SK-N-SH (cell line): ENCODE measurements at regions not wholly inside any gene's neighbourhood (a gene's known extent, or its start where the extent isn't known, plus 50 kb on each side); places are given as distances from the start of the nearest gene placed in this dataset.
"Not testable (repeated sequence)": the region's sequence is repeated elsewhere in the genome, so short reads cannot be mapped to it uniquely, and the experiment has no call there.

Experiments
- CTCF ChIA-PET: fragments of 300-600, 350-600 bp; formaldehyde crosslinking; extraction: SDS; loops from one replicate; lab custom pipeline; 2021; lab: Yijun Ruan, JAX
- POLR2A ChIA-PET: fragments of 350-600 bp; sonication (Branson Sonifier 250); formaldehyde crosslinking; extraction: SDS; loops from one replicate; lab custom pipeline; 2020; ENCODE audit warnings: antibody characterized with exemption, inconsistent platforms; lab: Yijun Ruan, JAX
- DNase-seq: peaks from one replicate; pipeline ENCODE4 v3.0.0; 2012
- H2AFZ ChIP-seq: fragments of 200-600 bp; sonication (generic); 2 replicates; pipeline ENCODE4 v1.8.1; 2016; ENCODE audit warnings: antibody characterized with exemption, mild to moderate bottlenecking, low read depth
- H3F3A ChIP-seq: fragments of 200-600 bp; sonication (generic); replicated peaks from 2 replicates; pipeline ENCODE3; 2016; ENCODE audit warnings: antibody characterized with exemption, mild to moderate bottlenecking; ENCODE audit not compliant: insufficient read depth
- H3K27ac ChIP-seq, 2 experiments: fragments of 200-500 bp in 1 of 2; fragments of 200-600 bp in 1 of 2; sonication (Bioruptor generic) in 1 of 2; sonication (generic), shearing (Covaris generic) in 1 of 2; 2 replicates each; pipeline versions ENCODE4 v1.5.1 to v1.6.1; 2014 to 2016; ENCODE audit warnings: low read depth in 2 of 2, inconsistent platforms in 1 of 2, low read length in 1 of 2, mild to moderate bottlenecking in 1 of 2, mixed read lengths in 1 of 2
- H3K27me3 ChIP-seq: fragments of 200-600 bp; sonication (generic), shearing (Covaris generic); 2 replicates; pipeline ENCODE4 v1.6.1; 2016; ENCODE audit warnings: mixed run types; ENCODE audit not compliant: insufficient read depth
- H3K36me3 ChIP-seq, 2 experiments: fragments of 200-500 bp in 1 of 2; fragments of 200-600 bp in 1 of 2; sonication (Bioruptor generic) in 1 of 2; sonication (generic) in 1 of 2; replicated peaks in 1 of 2; 2 replicates each; pipeline versions ENCODE3 to v1.5.1; 2014 to 2016; ENCODE audit warnings: low read length in 1 of 2, mild to moderate bottlenecking in 1 of 2; ENCODE audit not compliant: insufficient read depth in 2 of 2, control insufficient read depth in 1 of 2
- H3K4me1 ChIP-seq, 2 experiments: fragments of 200-500 bp in 1 of 2; fragments of 200-600 bp in 1 of 2; sonication (Bioruptor generic) in 1 of 2; sonication (generic), shearing (Covaris generic) in 1 of 2; 2 replicates each; pipeline versions ENCODE4 v1.5.1 to v1.6.1; 2014 to 2016; ENCODE audit warnings: low read depth in 1 of 2, low read length in 1 of 2, mixed run types in 1 of 2; ENCODE audit not compliant: insufficient read depth in 2 of 2, control insufficient read depth in 1 of 2
- H3K4me2 ChIP-seq: fragments of 200-600 bp; sonication (generic), shearing (Covaris generic); 2 replicates; pipeline ENCODE4 v1.6.1; 2017; ENCODE audit warnings: mixed run types
- H3K4me3 ChIP-seq, 2 experiments: fragments of 200-500 bp in 1 of 2; fragments of 200-600 bp in 1 of 2; sonication (Bioruptor generic) in 1 of 2; sonication (generic), shearing (Covaris generic) in 1 of 2; 2 replicates each; pipeline versions ENCODE4 v1.5.1 to v1.8.1; 2014 to 2016; ENCODE audit warnings: low read depth in 2 of 2, inconsistent platforms in 1 of 2, low read length in 1 of 2, mild to moderate bottlenecking in 1 of 2, mixed read lengths in 1 of 2, moderate library complexity in 1 of 2
- H3K79me2 ChIP-seq: fragments of 200-600 bp; sonication (generic); 2 replicates; pipeline ENCODE4 v1.8.1; 2017; ENCODE audit warnings: mild to moderate bottlenecking; ENCODE audit not compliant: insufficient read depth
- H3K9ac ChIP-seq: fragments of 200-600 bp; sonication (generic); 2 replicates; pipeline ENCODE4 v1.6.1; 2017; ENCODE audit warnings: mixed run types
- H3K9me2 ChIP-seq: fragments of 200-600 bp; sonication (generic); 2 replicates; pipeline ENCODE4 v1.6.1; 2017; ENCODE audit warnings: mixed run types
- H3K9me3 ChIP-seq: fragments of 200-600 bp; sonication (generic); 2 replicates; pipeline ENCODE4 v1.6.1; 2017; ENCODE audit warnings: mixed run types, mild to moderate bottlenecking, moderate library complexity
- H4K20me1 ChIP-seq: fragments of 200-600 bp; sonication (generic); 2 replicates; pipeline ENCODE4 v1.6.1; 2017; ENCODE audit warnings: mild to moderate bottlenecking, mixed run types; ENCODE audit not compliant: insufficient read depth
- CTCF ChIP-seq: fragments of 200-600 bp; sonication (generic); IDR thresholded peaks from 2 replicates; pipeline ENCODE4 v1.6.1; 2017; ENCODE audit warnings: antibody characterized with exemption, mild to moderate bottlenecking, moderate library complexity
- ELF1 ChIP-seq: IDR thresholded peaks from 2 replicates; pipeline ENCODE4 v1.4.0; 2012
- FOSL2 ChIP-seq: IDR thresholded peaks from 2 replicates; pipeline ENCODE4 v1.4.0; 2012; ENCODE audit warnings: low read depth, mild to moderate bottlenecking, moderate library complexity, borderline replicate concordance
- MAX ChIP-seq: IDR thresholded peaks from 2 replicates; pipeline ENCODE4 v1.4.0; 2012; ENCODE audit warnings: low read depth
- MEF2A ChIP-seq: IDR thresholded peaks from 2 replicates; pipeline ENCODE4 v1.4.0; 2012; ENCODE audit warnings: low read depth, borderline replicate concordance
- RCOR1 ChIP-seq: fragments of 150-350 bp; IDR thresholded peaks from 2 replicates; pipeline ENCODE4 v1.6.1; 2017; ENCODE audit warnings: antibody characterized with exemption, low read length
- RXRA ChIP-seq: IDR thresholded peaks from 2 replicates; pipeline ENCODE4 v1.4.0; 2012; ENCODE audit warnings: low read depth, mild to moderate bottlenecking, borderline replicate concordance
- SIN3A ChIP-seq: IDR thresholded peaks from 2 replicates; pipeline ENCODE4 v1.6.1; 2012; ENCODE audit warnings: low read depth, mild to moderate bottlenecking, low read length, moderate library complexity, borderline replicate concordance
- SMC3 ChIP-seq: IDR thresholded peaks from 2 replicates; pipeline ENCODE4 v1.6.1; 2012; ENCODE audit warnings: low read depth, low read length, improper control_type of control experiment
- TCF12 ChIP-seq: IDR thresholded peaks from 2 replicates; pipeline ENCODE4 v1.4.0; 2012
- USF2 ChIP-seq: fragments of 150-350 bp; IDR thresholded peaks from 2 replicates; pipeline ENCODE4 v1.6.1; 2017; ENCODE audit warnings: antibody characterized with exemption, low read length, low read depth, borderline replicate concordance
- WGBS: methylation state at CpG from one replicate; pipeline ENCODE4 v1.1.6; 2017; ENCODE audit warnings: low lambda C conversion rate; 5-methylcytosine and 5-hydroxymethylcytosine counted together
- TF ChIP-seq, protein P1 (sequence below): IDR thresholded peaks from 2 replicates; pipeline ENCODE4 v1.6.1; 2012; ENCODE audit warnings: mild to moderate bottlenecking, low read depth, low read length, moderate library complexity

GRCh38 chr14:84493779-84494178 lies 1036.2 kb upstream of the FLRT2 start:
- Histone ChIP-seq H3K27me3 (no peaks in the 10 kb centered on the region), H3K9me2 (no peaks in the 10 kb centered on the region), H4K20me1 (no peaks in the 10 kb centered on the region), H3K27ac (no peak overlapping the region), H3K4me2 (no peak overlapping the region), H3F3A (no peaks in the 10 kb centered on the region), H3K9me3 (no peaks in the 10 kb centered on the region), H3K4me3 (no peak overlapping the region), H3K36me3 (no peaks in the 10 kb centered on the region), H3K79me2 (no peaks in the 10 kb centered on the region)
- CTCF ChIA-PET, result no interaction called here
- WGBS, result 9% methylated on average over 4 of the region's 4 CpGs
- POLR2A ChIA-PET, result no interaction called here
- DNase-seq, result no peak
- TF ChIP-seq RCOR1 (no peak), CTCF (peak; percentile 24)
- TF ChIP-seq, all 33 proteins: peak for 1
- Histone ChIP-seq H2AFZ (no peak overlapping the region), H3K9ac (no peak overlapping the region), H3K4me1 (no peaks in the 10 kb centered on the region)

- POLR2A ChIA-PET, result no interaction called here
- no peak for TF ChIP-seq SIN3A
- no peak for TF ChIP-seq RXRA
- no peak for TF ChIP-seq ELF1
- TF ChIP-seq, protein P1, sequence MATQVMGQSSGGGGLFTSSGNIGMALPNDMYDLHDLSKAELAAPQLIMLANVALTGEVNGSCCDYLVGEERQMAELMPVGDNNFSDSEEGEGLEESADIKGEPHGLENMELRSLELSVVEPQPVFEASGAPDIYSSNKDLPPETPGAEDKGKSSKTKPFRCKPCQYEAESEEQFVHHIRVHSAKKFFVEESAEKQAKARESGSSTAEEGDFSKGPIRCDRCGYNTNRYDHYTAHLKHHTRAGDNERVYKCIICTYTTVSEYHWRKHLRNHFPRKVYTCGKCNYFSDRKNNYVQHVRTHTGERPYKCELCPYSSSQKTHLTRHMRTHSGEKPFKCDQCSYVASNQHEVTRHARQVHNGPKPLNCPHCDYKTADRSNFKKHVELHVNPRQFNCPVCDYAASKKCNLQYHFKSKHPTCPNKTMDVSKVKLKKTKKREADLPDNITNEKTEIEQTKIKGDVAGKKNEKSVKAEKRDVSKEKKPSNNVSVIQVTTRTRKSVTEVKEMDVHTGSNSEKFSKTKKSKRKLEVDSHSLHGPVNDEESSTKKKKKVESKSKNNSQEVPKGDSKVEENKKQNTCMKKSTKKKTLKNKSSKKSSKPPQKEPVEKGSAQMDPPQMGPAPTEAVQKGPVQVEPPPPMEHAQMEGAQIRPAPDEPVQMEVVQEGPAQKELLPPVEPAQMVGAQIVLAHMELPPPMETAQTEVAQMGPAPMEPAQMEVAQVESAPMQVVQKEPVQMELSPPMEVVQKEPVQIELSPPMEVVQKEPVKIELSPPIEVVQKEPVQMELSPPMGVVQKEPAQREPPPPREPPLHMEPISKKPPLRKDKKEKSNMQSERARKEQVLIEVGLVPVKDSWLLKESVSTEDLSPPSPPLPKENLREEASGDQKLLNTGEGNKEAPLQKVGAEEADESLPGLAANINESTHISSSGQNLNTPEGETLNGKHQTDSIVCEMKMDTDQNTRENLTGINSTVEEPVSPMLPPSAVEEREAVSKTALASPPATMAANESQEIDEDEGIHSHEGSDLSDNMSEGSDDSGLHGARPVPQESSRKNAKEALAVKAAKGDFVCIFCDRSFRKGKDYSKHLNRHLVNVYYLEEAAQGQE, result no peak
- TF ChIP-seq FOSL2, result no peak
- no peak for TF ChIP-seq SMC3
- no peak for TF ChIP-seq MAX
- TF ChIP-seq TCF12, result no peak
- TF ChIP-seq USF2, result no peak
- no peak for TF ChIP-seq MEF2A
- TF ChIP-seq, all 33 proteins: peak for 0
- H3K27me3 ChIP-seq, result no peaks in the 10 kb centered on the region
- no peak for DNase-seq
- no peaks in the 10 kb centered on the region for H3K36me3 ChIP-seq
- no peak overlapping the region for H3K27ac ChIP-seq
- CTCF ChIA-PET, result no interaction called here
- no peaks in the 10 kb centered on the region for H3K9me3 ChIP-seq
- no peaks in the 10 kb centered on the region for H3F3A ChIP-seq
- H4K20me1 ChIP-seq, result no peaks in the 10 kb centered on the region
- 37% methylated on average over 2 of the region's 2 CpGs for WGBS
- H3K9ac ChIP-seq, result no peak overlapping the region
- H3K4me3 ChIP-seq, result no peak overlapping the region
- H3K79me2 ChIP-seq, result no peaks in the 10 kb centered on the region
- no peaks in the 10 kb centered on the region for H3K4me1 ChIP-seq
- H3K4me2 ChIP-seq, result no peak overlapping the region
- no peak overlapping the region for H2AFZ ChIP-seq
- H3K9me2 ChIP-seq, result no peaks in the 10 kb centered on the region
Measured at GRCh38 chr14:84496677-84497076, 1033.3 kb upstream of the FLRT2 start.

GRCh38 chr14:84512823-84513222 lies 1017.1 kb upstream of the FLRT2 start:
- H3K79me2 ChIP-seq, H3K36me3 ChIP-seq, H2AFZ ChIP-seq, H3F3A ChIP-seq, H3K27me3 ChIP-seq, H3K27ac ChIP-seq, H3K4me2 ChIP-seq, CTCF ChIA-PET, POLR2A ChIA-PET, H3K9me2 ChIP-seq, DNase-seq, H3K9me3 ChIP-seq, H3K4me1 ChIP-seq, H3K4me3 ChIP-seq, H3K9ac ChIP-seq, H4K20me1 ChIP-seq: not testable (repeated sequence)
- WGBS, result no CpG with 5 or more reads among the region's 18 CpGs
